GM18511 (cell line): ENCODE measurements at regions not wholly inside any gene's neighbourhood (a gene's known extent, or its start where the extent isn't known, plus 50 kb on each side); places are given as distances from the start of the nearest gene placed in this dataset.

Experiments
- ATAC-seq: cut with Tn5 transposase; IDR thresholded peaks from one replicate; pipeline ENCODE4 v1.9.1; 2021; ENCODE audit warnings: mild to moderate bottlenecking, moderate library complexity; ENCODE audit not compliant: unreplicated experiment

- ATAC-seq: no peak
These were observed 64.9 kb upstream of the BARHL2 start for GRCh38 chr1:90782046-90782445.

GRCh38 chr1:90781534-90781933 is 64.4 kb upstream of the BARHL2 start:
- no peak for ATAC-seq

- no peak for ATAC-seq
These were observed 63.9 kb upstream of the BARHL2 start for GRCh38 chr1:90780981-90781380.

GRCh38 chr1:90779573-90779972 is 62.5 kb upstream of the BARHL2 start:
- no peak for ATAC-seq

GRCh38 chr1:90778486-90778885 is 61.4 kb upstream of the BARHL2 start:
- ATAC-seq: no peak

- no peak for ATAC-seq
These were observed 56.7 kb upstream of the BARHL2 start for GRCh38 chr1:90773812-90774211.

- no peak for ATAC-seq
These were observed 51.7 kb upstream of the BARHL2 start for GRCh38 chr1:90768826-90769225.

GRCh38 chr1:90768098-90768497 is 51.0 kb upstream of the BARHL2 start:
- ATAC-seq: no peak
